ENCODE measurements at regions not wholly inside any gene's neighbourhood (a gene's known extent, or its start where the extent isn't known, plus 50 kb on each side); places are given as distances from the start of the nearest gene placed in this dataset.
A peak's percentile ranks its signal among the peaks of the same experiment; 100 is the strongest.

DNA sequence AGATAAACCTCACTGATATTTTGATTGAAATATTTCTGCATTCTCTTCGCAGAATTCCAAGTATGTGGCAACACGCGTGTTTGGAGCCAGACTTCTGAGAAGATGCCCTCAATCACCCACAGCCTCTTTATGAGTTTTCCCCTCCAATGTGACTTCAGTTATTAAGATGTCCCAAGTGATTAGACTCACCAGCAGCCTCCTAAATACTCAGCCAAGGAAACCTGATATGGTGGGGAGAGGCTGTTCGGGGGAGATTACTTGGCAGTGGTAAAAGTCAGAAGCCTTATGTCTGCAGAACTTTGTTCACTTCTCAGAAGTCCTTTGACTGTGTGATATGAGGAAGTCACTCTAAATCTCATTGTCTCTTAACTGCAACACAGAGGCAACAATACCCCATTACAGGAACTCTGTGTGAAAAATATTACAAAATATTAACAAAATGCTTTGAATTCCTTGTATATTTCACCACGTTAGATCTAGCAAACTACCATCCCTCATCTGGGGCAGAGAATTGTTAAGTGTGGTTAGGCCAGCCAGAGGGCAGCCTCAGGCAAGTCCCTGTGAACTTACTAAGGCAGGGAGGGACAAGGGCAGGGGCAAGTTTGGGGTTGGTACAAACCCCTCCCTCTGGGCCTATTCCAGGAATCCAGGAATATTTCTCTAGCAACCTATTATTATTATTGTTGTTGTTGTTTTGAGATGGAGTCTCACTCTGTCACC, 151.4 kb upstream of the USP9X start (continued):
- no peak for TF ChIP-seq ZFHX2 (tag by site-specific recombination; conservative IDR thresholded peaks at IDR 0.05)
- no peak for TF ChIP-seq ZBTB8A (tag by site-specific recombination; IDR thresholded peaks at IDR 0.05)
- TF ChIP-seq WT1 (tag by site-specific recombination; IDR thresholded peaks at IDR 0.05) = peak; percentile 63
- TF ChIP-seq HOXD13 (CRISPR knock-in tag; IDR thresholded peaks at IDR 0.05; ENCODE audit: borderline replicate concordance) = peak; percentile 90
- TF ChIP-seq ZNF692 (tag by site-specific recombination; IDR thresholded peaks at IDR 0.05) = no peak
- no peak for TF ChIP-seq ZNF239 (tag by site-specific recombination; IDR thresholded peaks at IDR 0.05)
- TF ChIP-seq ZNF394 (tag by site-specific recombination; IDR thresholded peaks at IDR 0.05; ENCODE audit: borderline replicate concordance) = no peak
- no peak for TF ChIP-seq ZNF274 (IDR thresholded peaks at IDR 0.05; ENCODE audit: low read length)
- no peak for TF ChIP-seq ZNF274 (tag by site-specific recombination; IDR thresholded peaks at IDR 0.05; ENCODE audit: borderline replicate concordance)
- TF ChIP-seq SP7 (tag by site-specific recombination; IDR thresholded peaks at IDR 0.05) = peak; percentile 70
- no peak for TF ChIP-seq ZNF155 (tag by site-specific recombination; IDR thresholded peaks at IDR 0.05)
- no peak for TF ChIP-seq ZNF514 (tag by site-specific recombination; IDR thresholded peaks at IDR 0.05)
- TF ChIP-seq, protein P1, sequence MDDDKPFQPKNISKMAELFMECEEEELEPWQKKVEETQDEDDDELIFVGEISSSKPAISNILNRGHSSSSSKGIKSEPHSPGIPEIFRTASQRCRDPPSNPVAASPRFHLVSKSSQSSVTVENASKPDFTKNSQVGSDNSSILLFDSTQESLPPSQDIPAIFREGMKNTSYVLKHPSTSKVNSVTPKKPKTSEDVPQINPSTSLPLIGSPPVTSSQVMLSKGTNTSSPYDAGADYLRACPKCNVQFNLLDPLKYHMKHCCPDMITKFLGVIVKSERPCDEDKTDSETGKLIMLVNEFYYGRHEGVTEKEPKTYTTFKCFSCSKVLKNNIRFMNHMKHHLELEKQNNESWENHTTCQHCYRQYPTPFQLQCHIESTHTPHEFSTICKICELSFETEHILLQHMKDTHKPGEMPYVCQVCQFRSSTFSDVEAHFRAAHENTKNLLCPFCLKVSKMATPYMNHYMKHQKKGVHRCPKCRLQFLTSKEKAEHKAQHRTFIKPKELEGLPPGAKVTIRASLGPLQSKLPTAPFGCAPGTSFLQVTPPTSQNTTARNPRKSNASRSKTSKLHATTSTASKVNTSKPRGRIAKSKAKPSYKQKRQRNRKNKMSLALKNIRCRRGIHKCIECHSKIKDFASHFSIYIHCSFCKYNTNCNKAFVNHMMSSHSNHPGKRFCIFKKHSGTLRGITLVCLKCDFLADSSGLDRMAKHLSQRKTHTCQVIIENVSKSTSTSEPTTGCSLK (tag by site-specific recombination; IDR thresholded peaks at IDR 0.05) = no peak
- TF ChIP-seq ZNF391 (tag by site-specific recombination; IDR thresholded peaks at IDR 0.05; ENCODE audit: borderline replicate concordance, low read depth) = no peak
- no peak for TF ChIP-seq SCRT2 (tag by site-specific recombination; IDR thresholded peaks at IDR 0.05)
- no peak for TF ChIP-seq ZNF140 (tag by site-specific recombination; IDR thresholded peaks at IDR 0.05)
- TF ChIP-seq ZSCAN16 (tag by site-specific recombination; IDR thresholded peaks at IDR 0.05) = no peak
- peak; percentile 90; the same call in 1 of the 2 replicates for TF ChIP-seq ZNF561 (tag by site-specific recombination; IDR thresholded peaks at IDR 0.05; ENCODE audit: borderline replicate concordance)
- TF ChIP-seq ZEB2 (tag by site-specific recombination; IDR thresholded peaks at IDR 0.05) = peak; percentile 65; the same call in 1 of the 2 replicates
- TF ChIP-seq, protein P2, sequence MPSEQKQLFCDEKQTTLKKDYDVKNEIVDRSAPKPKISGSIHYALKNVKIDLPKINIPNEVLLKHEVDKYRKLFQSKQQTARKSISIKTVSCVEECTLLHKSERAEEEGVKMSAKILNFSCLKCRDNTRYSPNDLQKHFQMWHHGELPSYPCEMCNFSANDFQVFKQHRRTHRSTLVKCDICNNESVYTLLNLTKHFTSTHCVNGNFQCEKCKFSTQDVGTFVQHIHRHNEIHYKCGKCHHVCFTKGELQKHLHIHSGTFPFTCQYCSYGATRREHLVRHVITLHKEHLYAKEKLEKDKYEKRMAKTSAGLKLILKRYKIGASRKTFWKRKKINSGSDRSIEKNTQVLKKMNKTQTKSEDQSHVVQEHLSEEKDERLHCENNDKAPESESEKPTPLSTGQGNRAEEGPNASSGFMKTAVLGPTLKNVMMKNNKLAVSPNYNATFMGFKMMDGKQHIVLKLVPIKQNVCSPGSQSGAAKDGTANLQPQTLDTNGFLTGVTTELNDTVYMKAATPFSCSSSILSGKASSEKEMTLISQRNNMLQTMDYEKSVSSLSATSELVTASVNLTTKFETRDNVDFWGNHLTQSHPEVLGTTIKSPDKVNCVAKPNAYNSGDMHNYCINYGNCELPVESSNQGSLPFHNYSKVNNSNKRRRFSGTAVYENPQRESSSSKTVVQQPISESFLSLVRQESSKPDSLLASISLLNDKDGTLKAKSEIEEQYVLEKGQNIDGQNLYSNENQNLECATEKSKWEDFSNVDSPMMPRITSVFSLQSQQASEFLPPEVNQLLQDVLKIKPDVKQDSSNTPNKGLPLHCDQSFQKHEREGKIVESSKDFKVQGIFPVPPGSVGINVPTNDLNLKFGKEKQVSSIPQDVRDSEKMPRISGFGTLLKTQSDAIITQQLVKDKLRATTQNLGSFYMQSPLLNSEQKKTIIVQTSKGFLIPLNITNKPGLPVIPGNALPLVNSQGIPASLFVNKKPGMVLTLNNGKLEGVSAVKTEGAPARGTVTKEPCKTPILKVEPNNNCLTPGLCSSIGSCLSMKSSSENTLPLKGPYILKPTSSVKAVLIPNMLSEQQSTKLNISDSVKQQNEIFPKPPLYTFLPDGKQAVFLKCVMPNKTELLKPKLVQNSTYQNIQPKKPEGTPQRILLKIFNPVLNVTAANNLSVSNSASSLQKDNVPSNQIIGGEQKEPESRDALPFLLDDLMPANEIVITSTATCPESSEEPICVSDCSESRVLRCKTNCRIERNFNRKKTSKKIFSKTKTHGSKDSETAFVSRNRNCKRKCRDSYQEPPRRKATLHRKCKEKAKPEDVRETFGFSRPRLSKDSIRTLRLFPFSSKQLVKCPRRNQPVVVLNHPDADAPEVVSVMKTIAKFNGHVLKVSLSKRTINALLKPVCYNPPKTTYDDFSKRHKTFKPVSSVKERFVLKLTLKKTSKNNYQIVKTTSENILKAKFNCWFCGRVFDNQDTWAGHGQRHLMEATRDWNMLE (tag by site-specific recombination; conservative IDR thresholded peaks at IDR 0.05; ENCODE audit: low read depth) = no peak
- TF ChIP-seq ZNF10 (tag by site-specific recombination; IDR thresholded peaks at IDR 0.05) = peak; percentile 65; the same call in 1 of the 2 replicates
- peak; percentile 76 for TF ChIP-seq ZNF341 (tag by site-specific recombination; IDR thresholded peaks at IDR 0.05; ENCODE audit: low read depth)
- peak; percentile 84 for TF ChIP-seq TRIM28 (IDR thresholded peaks at IDR 0.05; ENCODE audit: borderline replicate concordance, low read length)
- no peak for TF ChIP-seq ZFP41 (tag by site-specific recombination; IDR thresholded peaks at IDR 0.05; ENCODE audit: borderline replicate concordance)
- no peak for TF ChIP-seq ZNF529 (tag by site-specific recombination; IDR thresholded peaks at IDR 0.05; ENCODE audit: insufficient replicate concordance)
- peak; percentile 61 for TF ChIP-seq GLIS1 (tag by site-specific recombination; IDR thresholded peaks at IDR 0.05)
- no peak for TF ChIP-seq ZNF558 (tag by site-specific recombination; IDR thresholded peaks at IDR 0.05)
- no peak for TF ChIP-seq ZNF311 (tag by site-specific recombination; IDR thresholded peaks at IDR 0.05; ENCODE audit: borderline replicate concordance)
- TF ChIP-seq ZNF202 (tag by site-specific recombination; IDR thresholded peaks at IDR 0.05; ENCODE audit: borderline replicate concordance) = no peak
- TF ChIP-seq, protein P3, sequence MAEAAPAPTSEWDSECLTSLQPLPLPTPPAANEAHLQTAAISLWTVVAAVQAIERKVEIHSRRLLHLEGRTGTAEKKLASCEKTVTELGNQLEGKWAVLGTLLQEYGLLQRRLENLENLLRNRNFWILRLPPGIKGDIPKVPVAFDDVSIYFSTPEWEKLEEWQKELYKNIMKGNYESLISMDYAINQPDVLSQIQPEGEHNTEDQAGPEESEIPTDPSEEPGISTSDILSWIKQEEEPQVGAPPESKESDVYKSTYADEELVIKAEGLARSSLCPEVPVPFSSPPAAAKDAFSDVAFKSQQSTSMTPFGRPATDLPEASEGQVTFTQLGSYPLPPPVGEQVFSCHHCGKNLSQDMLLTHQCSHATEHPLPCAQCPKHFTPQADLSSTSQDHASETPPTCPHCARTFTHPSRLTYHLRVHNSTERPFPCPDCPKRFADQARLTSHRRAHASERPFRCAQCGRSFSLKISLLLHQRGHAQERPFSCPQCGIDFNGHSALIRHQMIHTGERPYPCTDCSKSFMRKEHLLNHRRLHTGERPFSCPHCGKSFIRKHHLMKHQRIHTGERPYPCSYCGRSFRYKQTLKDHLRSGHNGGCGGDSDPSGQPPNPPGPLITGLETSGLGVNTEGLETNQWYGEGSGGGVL (tag by site-specific recombination; IDR thresholded peaks at IDR 0.05) = peak; percentile 53
- no peak for TF ChIP-seq ZNF768 (tag by site-specific recombination; IDR thresholded peaks at IDR 0.05)

All from HEK293 (cell line).